GM12872 (cell line): ENCODE measurements at regions not wholly inside any gene's neighbourhood (a gene's known extent, or its start where the extent isn't known, plus 50 kb on each side); places are given as distances from the start of the nearest gene placed in this dataset.

Source experiments
- TF ChIP-seq, protein P1 (sequence below): IDR thresholded peaks from 3 replicates; pipeline ENCODE4 v1.5.1; 2011; ENCODE audit warnings: low read depth, mild to moderate bottlenecking, low read length, moderate library complexity; ENCODE audit not compliant: insufficient read depth

DNA sequence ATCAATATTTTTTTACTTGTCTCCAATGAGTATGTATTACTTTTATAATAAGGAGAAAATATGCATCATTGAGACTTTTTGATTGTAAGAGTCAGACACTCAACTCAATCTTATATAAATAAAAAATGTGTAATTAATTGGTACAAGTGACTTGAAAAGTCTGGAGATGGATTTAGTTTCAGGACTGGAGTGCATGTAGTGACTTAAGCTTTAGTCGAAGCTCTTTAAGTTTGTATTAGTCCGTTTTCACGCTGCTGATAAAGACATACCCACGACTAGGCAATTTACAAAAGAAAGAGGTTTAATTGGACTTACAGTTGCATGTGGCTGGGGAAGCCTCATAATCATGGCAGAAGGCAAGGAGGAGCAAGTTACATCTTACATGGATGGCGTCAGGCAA lies 60.7 kb upstream of the NKD1 start:
- TF ChIP-seq, protein P1, sequence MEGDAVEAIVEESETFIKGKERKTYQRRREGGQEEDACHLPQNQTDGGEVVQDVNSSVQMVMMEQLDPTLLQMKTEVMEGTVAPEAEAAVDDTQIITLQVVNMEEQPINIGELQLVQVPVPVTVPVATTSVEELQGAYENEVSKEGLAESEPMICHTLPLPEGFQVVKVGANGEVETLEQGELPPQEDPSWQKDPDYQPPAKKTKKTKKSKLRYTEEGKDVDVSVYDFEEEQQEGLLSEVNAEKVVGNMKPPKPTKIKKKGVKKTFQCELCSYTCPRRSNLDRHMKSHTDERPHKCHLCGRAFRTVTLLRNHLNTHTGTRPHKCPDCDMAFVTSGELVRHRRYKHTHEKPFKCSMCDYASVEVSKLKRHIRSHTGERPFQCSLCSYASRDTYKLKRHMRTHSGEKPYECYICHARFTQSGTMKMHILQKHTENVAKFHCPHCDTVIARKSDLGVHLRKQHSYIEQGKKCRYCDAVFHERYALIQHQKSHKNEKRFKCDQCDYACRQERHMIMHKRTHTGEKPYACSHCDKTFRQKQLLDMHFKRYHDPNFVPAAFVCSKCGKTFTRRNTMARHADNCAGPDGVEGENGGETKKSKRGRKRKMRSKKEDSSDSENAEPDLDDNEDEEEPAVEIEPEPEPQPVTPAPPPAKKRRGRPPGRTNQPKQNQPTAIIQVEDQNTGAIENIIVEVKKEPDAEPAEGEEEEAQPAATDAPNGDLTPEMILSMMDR: no peak

DNA sequence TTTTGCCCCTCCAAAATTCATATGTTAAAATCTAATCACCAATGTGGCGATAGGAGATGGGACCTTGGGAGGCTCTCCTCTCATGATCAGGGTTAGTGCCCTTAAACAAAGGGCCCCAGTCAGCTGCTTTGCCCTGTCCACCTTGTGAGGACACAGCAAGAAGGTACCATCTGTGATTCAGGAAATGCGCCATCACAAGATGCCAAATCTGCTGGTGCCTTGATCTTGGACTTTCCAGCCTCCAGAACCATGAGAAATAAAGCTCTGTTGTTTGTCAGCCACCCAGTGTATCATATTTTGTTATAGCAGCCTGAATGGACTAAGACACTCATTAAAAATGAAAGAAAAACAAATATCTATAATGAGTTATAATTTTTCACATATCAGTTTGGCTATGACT lies 63.0 kb upstream of the NKD1 start:
- TF ChIP-seq, protein P1: no peak

DNA sequence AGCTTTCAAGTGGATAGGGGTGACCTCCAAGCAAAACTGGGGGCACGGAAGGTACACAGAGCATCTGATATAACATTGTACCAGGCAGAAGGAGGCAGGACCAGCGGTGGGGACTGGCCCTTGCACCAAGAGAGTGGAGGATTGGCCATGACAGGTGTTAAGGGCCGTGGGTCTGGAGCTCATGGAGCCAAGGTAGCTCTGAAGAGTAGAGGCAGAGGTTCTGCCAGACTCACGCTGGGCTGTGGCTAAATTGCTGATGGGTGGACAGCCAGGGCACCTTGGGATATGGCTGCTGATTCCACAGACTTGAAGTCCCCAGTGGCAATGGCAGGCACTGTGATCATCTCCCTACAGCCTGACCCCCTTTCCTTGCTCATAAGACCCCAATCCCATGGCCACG lies 65.9 kb upstream of the NKD1 start:
- TF ChIP-seq, protein P1: no peak

DNA sequence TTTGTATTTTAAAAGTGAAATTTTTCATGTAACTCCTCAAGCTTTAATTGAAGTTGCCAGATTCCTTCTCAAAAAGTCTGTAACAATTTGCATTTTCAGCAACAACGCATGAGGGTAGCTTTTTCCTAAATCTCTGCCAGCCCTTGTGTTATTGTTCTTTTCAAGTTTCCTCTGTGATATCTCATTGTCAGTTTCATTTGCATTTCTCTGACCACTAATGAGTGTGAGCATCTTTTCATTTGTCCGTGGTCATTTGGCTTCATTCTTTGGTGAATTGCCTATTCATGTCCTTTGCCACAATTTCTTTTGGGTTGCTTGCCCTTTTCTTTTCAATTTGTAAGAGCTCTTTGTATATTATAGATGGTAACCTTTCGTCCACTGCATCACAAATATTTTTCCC lies 68.0 kb upstream of the NKD1 start:
- TF ChIP-seq, protein P1: no peak

DNA sequence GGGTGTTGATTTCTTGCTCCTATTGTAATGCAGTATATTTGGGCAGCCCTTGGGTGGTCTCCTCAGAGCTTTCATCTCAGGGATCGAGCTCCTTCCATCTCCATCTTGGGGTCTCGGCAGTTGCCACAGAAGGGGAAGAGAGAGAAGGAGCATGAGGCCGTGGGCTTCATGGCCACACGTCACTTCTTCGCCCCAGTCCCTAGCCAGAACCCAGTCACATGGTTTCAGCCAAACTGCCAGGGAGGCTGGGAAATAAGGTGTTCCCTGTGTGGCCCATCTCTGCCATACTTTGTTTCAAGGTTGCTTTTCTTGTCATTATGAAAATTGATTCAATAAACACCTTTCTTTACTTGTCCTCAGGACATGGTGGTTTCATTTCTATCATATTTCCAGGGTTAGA lies 68.4 kb upstream of the NKD1 start:
- TF ChIP-seq, protein P1: no peak

DNA sequence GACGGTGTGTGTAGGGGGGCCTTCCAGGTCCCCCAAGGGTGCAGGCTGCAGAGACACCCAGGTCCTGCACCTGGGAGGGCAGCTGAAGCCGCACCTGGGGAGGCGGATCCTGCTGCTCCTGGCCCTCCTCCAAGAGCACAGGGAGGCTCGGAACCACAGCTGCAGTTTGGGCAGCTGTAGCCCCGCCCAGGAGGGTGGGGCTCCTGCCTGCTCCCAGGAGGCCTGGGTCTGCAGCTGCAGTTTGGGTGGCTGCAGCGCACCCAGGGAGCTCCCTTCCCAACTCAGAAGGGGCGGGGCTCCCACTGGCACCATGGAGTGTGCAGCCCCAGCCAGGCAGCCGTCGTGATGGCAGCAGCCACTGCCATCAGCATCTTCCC lies 69.4 kb upstream of the NKD1 start:
- TF ChIP-seq, protein P1: no peak

DNA sequence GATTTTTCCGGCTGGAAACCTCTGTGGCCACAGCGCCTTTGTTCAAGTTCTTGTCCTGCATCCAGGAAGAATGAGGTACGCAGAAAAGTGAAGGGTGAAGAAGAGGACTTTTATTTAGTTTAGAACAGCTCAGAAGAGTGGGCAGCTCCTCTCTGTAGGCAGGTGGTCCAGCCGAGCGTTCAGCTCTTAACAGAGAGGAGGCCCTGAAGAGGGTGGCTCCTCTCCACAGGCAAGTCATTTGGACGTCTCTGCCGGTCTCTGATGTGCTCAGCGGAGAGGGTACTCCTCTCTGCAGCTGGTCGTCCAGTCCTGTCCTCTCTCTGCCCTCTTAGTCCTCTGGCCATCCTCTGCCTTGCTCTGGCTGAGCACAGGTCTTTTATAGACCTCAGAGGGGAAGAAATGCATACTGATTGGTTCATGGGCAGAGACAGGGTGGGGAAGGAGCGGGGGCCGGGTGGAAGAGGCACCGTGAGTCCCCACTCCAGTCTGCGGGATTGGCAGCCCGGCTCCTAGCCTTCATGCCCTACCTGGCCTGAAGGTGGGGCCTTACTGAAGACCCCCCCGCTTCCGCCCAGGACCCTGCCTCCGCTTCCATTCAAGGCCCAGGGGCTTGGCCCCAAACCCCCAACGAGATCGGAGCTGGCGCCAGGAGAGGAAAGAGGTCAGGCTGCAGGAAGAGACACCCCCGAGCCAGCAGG lies 70.0 kb upstream of the NKD1 start:
- TF ChIP-seq, protein P1: no peak
